Spinal cord (tissue), 9 donors: ENCODE measurements at regions not wholly inside any gene's neighbourhood (a gene's known extent, or its start where the extent isn't known, plus 50 kb on each side); places are given as distances from the start of the nearest gene placed in this dataset.
"Not testable (repeated sequence)": the region's sequence is repeated elsewhere in the genome, so short reads cannot be mapped to it uniquely, and the experiment has no call there.

Source experiments
- DNase-seq, 6 donors: peaks; one replicate each; pipeline versions ENCODE4 v3.0.0 to v3.0.0-alpha.2; 2013 to 2015; ENCODE audit warnings: low spot score in 6 of 6, low read depth in 4 of 6
- H3K27ac ChIP-seq: one replicate; pipeline ENCODE4 v1.5.1; 2013; ENCODE audit warnings: low read depth, low read length, control low read depth
- H3K27me3 ChIP-seq: one replicate; pipeline ENCODE4 v1.6.1; 2013; ENCODE audit warnings: low read length; ENCODE audit not compliant: control insufficient read depth, insufficient read depth
- H3K36me3 ChIP-seq: one replicate; pipeline ENCODE4 v1.6.1; 2013; ENCODE audit warnings: low read length; ENCODE audit not compliant: control insufficient read depth, insufficient read depth
- H3K4me1 ChIP-seq: one replicate; pipeline ENCODE4 v1.6.1; 2013; ENCODE audit warnings: low read length; ENCODE audit not compliant: control insufficient read depth, insufficient read depth
- H3K4me3 ChIP-seq: one replicate; pipeline ENCODE4 v1.5.1; 2013; ENCODE audit warnings: low read depth, low read length, control low read depth
- H3K9me3 ChIP-seq: one replicate; pipeline ENCODE4 v1.6.1; 2013; ENCODE audit warnings: low read length; ENCODE audit not compliant: control insufficient read depth, insufficient read depth
- WGBS: methylation state at CpG from one replicate; pipeline ENCODE4 v1.1.5; 2013; ENCODE audit warnings: missing lambda C conversion rate; ENCODE audit not compliant: insufficient coverage; 5-methylcytosine and 5-hydroxymethylcytosine counted together
- donor health status: healthy.

GRCh38 chr4:155578219-155578618 lies 88.4 kb upstream of the GUCY1A1 start:
- Histone ChIP-seq H3K9me3 (peaks cover 2% of the 10 kb centered on the region), H3K27ac (no peak overlapping the region), H3K27me3 (no peaks in the 10 kb centered on the region), H3K4me3 (no peak overlapping the region), H3K36me3 (no peaks in the 10 kb centered on the region), H3K4me1 (no peaks in the 10 kb centered on the region)
- DNase-seq = peak in 1 of 6 donors; percentile 61
- 81% methylated on average over 4 of the region's 5 CpGs for WGBS

GRCh38 chr4:155574329-155574728 lies 92.3 kb upstream of the GUCY1A1 start:
- not testable (repeated sequence) for H3K9me3 ChIP-seq, DNase-seq, H3K36me3 ChIP-seq, H3K27me3 ChIP-seq, H3K27ac ChIP-seq, H3K4me3 ChIP-seq, H3K4me1 ChIP-seq
- no CpG with 5 or more reads among the region's 1 CpG for WGBS

GRCh38 chr4:155573126-155573525 lies 93.5 kb upstream of the GUCY1A1 start:
- Histone ChIP-seq H3K27me3 (no peaks in the 10 kb centered on the region), H3K27ac (no peak overlapping the region), H3K36me3 (no peaks in the 10 kb centered on the region), H3K4me3 (no peak overlapping the region), H3K4me1 (peaks cover 3% of the 10 kb centered on the region), H3K9me3 (peaks cover 2% of the 10 kb centered on the region)
- DNase-seq = no peak
- 96% methylated on average over 5 of the region's 5 CpGs for WGBS

DNA sequence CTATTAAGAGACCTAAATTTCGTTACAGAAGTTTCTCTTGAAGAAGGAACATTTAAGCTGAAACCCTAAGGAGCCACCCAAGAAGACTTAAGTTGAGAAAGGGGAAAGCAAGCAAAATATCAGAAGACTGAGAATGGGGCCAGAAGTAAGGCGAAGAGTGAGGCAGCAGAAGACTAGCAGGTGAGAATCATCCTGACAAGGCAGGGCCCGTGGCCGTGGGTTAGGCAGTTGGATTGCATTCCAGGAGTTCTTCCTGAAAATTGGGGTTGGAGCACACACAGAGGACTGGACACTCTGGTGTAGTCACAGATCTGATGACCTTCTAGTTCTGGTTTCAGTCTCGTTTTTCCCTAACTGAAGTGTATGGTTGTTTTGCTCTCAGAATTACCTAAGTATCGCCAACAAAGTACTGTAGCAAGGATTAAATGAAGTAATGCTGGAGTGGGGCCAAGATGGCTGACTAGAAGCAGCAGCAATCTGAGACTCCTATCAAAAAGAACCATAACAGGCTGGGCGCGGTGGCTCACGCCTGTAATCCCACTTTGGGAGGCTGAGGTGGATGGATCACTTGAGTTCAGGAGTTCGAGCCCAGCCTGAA lies 94.4 kb upstream of the GUCY1A1 start:
- WGBS = 92% methylated on average over 9 of the region's 10 CpGs

DNA sequence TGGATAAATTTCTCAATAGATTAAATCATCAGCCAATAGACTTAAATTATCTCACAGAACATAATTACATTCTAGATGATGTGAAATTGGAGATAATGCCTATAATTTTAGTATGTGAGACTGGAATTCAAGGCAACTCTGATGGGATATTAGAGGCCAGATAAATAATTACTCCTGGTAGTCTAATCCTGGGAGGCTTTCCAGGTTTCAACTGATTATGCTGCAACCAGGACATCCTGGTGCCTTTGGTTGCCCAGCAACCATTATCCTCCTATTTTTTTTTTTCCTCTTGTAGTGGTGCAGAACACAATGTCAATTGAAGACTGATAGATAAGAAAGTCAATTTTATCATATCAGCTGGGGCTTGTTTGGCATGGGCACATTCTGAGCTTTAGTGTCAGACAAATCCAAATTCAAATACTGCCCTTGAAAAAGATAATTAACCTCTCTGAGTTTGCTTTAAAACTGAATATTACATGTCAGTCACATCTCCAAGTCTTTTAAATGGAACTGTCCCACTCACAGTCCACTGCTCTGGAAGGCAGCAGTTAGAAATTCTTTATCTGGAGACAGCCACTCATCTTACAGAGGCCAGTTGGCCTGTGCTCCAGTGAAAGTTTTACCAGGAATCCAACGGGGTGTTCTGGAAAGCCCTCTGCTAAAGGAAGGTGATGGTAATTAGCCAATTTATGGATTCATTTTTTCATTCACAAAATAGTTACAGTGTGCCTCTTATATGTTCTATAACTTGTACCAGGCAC lies 95.3 kb upstream of the GUCY1A1 start:
- Histone ChIP-seq H3K36me3 (no peaks in the 10 kb centered on the region), H3K27me3 (no peaks in the 10 kb centered on the region), H3K9me3 (peaks cover 2% of the 10 kb centered on the region), H3K4me3 (no peak overlapping the region), H3K27ac (no peak overlapping the region), H3K4me1 (peaks cover 3% of the 10 kb centered on the region)
- peak in 2 of 6 donors; percentile 62 to 75 for DNase-seq
- no CpG with 5 or more reads among the region's 1 CpG for WGBS

More for the DNA sequence above, 94.4 kb upstream of the GUCY1A1 start:
- Histone ChIP-seq H3K36me3 (no peaks in the 10 kb centered on the region), H3K27me3 (no peaks in the 10 kb centered on the region), H3K27ac (no peak overlapping the region), H3K4me1 (peaks cover 3% of the 10 kb centered on the region), H3K9me3 (peaks cover 2% of the 10 kb centered on the region), H3K4me3 (no peak overlapping the region)
- DNase-seq = no peak

- Histone ChIP-seq H3K36me3 (no peaks in the 10 kb centered on the region), H3K4me1 (peaks cover 3% of the 10 kb centered on the region), H3K27ac (no peak overlapping the region), H3K9me3 (peaks cover 2% of the 10 kb centered on the region), H3K4me3 (no peak overlapping the region), H3K27me3 (no peaks in the 10 kb centered on the region)
- DNase-seq = no peak
- WGBS = no CpG with 5 or more reads among the region's 2 CpGs
Measured at GRCh38 chr4:155570661-155571060, 96.0 kb upstream of the GUCY1A1 start.

GRCh38 chr4:155569960-155570515 lies 96.6 kb upstream of the GUCY1A1 start:
- no peak overlapping the region for H3K4me3 ChIP-seq
- H3K27ac ChIP-seq = no peak overlapping the region
- DNase-seq = no peak
- peaks cover under 1% of the 10 kb centered on the region for H3K9me3 ChIP-seq
- WGBS = 73% methylated on average over 3 of the region's 4 CpGs
- H3K4me1 ChIP-seq = peaks cover 3% of the 10 kb centered on the region
- no peaks in the 10 kb centered on the region for H3K36me3 ChIP-seq
- no peaks in the 10 kb centered on the region for H3K27me3 ChIP-seq

GRCh38 chr4:155569471-155569870 lies 97.2 kb upstream of the GUCY1A1 start:
- WGBS = 100% methylated on average over 3 of the region's 3 CpGs
- Histone ChIP-seq H3K4me1 (peaks cover 3% of the 10 kb centered on the region), H3K27ac (no peak overlapping the region), H3K36me3 (no peaks in the 10 kb centered on the region), H3K4me3 (no peak overlapping the region), H3K27me3 (no peaks in the 10 kb centered on the region), H3K9me3 (no peaks in the 10 kb centered on the region)
- no peak for DNase-seq

GRCh38 chr4:155568641-155569220 lies 97.9 kb upstream of the GUCY1A1 start:
- 71% methylated on average over 2 of the region's 4 CpGs for WGBS
- Histone ChIP-seq H3K4me1 (peaks cover 3% of the 10 kb centered on the region), H3K4me3 (no peak overlapping the region), H3K9me3 (no peaks in the 10 kb centered on the region), H3K27me3 (no peaks in the 10 kb centered on the region), H3K36me3 (no peaks in the 10 kb centered on the region), H3K27ac (no peak overlapping the region)
- peak in 1 of 6 donors; percentile 13 for DNase-seq
